ENCODE measurements at regions not wholly inside any gene's neighbourhood (a gene's known extent, or its start where the extent isn't known, plus 50 kb on each side); places are given as distances from the start of the nearest gene placed in this dataset.
"Not testable (repeated sequence)": the region's sequence is repeated elsewhere in the genome, so short reads cannot be mapped to it uniquely, and the experiment has no call there.

DNA sequence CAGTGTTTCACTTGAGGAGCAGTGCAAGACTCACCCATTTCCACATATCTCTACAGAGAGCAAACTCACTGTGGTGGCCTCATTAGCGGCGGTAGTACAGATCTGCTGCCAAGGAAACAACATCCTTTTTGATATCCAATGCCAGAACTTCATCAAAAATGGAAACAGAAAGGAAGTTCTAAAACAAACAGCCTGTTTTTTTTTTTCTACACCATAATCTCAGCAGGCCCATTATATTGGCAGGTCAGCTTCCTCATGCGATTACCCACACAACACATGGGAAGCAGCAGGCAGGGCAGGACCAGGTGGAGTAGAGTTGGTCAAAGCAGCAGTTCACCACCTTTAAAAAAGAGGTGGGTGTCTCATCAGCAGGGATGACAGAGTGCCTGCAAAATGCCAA, 678.9 kb upstream of the CELF4 start:
- DNase-seq = no peak

DNA sequence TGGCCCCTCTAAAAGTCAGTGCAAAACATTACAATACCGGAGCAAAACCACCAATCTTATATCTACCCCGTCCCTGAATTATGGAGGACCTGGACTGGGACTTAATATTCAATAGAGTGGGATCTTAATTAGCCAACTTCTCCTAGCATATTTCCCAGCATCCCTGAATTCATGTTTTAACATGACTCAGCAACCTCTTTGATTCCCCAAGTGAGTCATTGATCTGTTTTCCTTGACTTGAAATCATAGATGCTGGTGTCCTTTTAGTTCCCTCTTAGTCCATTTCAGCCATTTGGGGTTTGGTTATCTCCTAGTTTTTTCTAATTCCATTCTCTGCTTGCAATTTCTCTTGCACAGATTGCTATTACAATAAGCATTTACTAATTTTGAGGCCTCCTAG, 677.7 kb upstream of the CELF4 start:
- DNase-seq = peak; percentile 2

DNA sequence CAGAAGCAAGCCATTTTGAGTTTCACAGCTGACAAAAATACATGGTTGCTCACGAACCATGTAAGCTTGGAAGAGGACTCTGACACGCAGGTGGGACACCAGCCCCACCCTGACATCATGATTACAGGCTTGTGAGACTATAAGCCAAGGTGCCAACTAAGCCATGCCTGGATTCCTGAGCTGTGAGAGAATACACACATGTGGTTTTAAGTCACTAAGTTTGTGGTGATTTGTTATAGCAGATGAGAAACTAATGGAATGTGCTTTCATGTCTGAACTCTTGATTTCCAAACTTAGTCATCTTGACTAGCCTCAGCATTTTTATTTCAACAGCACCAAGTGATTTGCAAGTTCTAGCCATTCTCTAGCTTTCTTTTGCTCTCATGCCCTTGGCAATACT, 676.1 kb upstream of the CELF4 start:
- peak; percentile 42 for DNase-seq

DNA sequence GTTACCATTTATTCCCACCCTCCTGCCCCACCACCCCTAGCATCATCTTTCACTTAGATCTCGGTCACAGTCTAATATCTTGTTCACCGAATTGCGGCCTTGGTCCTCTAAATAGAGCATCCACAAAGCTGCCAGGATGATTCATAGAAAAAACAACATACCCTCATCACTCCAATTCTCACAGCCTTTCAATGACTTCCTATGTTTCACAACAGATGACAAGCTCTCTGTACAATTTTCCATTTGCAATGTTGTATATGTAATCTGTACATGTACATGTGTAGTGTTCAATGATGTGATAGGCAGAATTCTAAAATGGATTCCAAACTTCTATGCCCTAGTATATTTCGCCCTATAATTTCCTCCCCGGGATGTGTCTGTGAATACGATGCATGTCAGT, 675.6 kb upstream of the CELF4 start:
- peak; percentile 5 for DNase-seq

DNA sequence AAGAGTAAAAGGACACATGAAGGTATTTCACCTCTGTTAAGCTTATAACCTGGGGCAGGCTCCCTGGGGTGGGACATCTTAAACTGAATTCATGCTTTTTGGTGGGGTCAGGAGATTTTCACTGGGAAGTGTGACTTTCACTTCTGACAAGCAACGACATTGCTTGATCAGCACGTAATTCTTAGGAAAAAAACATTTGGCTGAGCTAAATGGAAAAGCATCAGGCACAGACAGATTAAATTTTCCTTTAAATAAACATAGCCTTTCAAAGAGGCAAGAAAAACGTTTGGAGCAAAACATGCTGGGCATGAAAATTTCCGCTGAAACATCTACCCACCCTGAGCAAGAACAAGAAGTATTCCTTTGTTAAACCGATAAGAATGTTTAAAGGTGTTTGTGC, 674.0 kb upstream of the CELF4 start:
- no peak for DNase-seq

DNA sequence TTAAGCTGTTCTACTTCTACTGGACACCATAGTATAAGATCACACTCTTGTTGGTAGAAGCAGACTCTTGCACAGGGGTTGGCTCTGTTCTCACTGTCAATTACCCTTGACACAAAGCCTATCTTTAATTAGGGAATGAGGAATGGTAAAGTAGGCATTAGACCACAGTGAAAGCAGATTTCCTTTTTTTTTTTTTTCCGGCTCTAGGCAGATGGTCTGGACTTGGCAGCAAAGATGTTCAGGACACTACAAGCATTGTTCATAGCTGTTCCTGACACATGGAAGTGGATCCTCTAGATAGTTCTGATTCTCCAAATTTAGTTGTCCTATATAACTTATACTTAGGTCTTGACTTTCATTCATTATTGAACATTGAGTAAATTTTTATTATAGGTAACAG, 672.2 kb upstream of the CELF4 start:
- DNase-seq = no peak

DNA sequence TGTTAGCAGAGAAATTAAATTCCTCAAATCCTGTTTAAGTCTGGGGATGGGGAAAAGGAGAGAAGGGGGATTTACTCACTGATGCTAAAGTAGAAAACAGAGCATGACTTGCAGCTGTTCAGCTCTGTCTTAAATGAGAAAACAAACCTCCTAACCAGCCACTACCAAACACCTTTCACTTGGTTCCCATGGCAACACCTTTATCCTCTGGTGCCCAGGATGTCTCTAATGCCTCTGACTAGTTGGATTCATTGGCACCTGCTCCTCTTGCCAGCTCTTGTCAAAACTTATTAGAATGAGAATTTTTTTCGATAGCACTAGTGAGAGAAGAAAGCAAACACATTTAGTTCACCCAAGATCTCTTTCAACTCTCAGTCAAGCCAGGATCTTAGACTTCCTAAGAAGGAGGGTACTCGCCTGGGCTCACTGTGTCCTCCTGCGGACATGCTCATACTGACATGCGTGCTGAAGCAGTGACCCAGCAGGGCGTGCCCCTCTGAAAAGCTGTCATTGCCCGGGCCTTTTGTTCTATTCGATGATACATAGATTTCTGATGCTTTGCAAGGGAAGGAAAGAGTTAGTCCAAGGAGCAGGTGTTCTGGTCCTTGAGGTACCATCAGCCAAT, 656.0 kb upstream of the CELF4 start:
- no peak for DNase-seq

DNA sequence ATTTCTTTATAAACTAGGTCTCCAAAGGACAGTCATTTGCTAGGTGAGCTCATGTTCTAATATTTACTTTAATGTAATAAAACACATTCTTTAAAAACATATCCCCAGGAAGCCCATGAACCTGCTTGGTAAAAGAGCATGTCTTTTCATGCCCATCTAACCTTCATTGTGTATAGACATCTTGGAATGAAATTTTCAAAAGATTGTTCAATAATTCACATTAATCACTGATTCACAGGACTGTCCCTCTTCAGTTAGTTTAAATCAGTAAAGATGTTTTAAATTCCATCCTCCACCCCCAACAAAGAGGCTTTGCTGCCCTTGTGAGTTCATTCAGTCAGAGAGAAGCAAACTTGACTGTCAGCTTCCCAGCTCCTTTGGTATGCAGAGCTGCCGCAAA, 633.4 kb upstream of the CELF4 start:
- DNase-seq = no peak

DNA sequence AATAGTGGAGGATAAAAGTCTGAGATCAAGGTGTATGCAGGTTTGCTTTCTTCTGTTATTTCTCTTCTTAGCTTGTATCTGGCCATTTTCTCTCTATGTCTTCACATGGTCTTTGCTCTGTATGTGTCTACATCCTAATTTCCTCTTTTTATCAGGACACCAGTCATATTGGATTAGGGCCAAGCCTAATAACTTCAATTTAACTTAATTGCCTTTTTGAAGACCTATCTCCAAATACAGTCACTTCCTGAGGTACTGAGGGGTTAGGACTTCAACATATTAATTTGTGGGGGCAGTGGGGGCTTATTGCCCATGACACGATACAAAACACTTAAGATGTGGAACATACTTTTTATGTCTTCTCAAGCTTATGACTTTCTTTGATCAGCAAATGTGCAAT, 632.9 kb upstream of the CELF4 start:
- no peak for DNase-seq

DNA sequence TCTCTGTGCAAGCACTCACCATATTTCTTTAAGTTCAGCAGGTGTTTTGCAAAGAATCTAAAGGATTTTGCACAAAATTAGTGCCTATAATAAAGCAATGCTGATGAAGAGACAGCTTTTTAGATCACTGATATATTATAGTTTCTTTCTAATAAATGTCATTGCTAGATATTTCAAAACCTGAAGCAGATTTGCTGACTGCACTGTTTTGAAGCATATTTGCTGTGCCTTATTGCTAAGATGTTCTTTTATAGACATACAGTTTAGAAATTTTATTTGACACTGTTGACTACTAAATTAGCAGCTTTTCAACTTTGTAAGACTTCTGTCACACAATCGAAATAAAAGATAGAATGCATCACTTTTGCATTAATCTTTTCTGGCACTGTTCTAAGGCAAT, 620.9 kb upstream of the CELF4 start:
- DNase-seq = no peak

DNA sequence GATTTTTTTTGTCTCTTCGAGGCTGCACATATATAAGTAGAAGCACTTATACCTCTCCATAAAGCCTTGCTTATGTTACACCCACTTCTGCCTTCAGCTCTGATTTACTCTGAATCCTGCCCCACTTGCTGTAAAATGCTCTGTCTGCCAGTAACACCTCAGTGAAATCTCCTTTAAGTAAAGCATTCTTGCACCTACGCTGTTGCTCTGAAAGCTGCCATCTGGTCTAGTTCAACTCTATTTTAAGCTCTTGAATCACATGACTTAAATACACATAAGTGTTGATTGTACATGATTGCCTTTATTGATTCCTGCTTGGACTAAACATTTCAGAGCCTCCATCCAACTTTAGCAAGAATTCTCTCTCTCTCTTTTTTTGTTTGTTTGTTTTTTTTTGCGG, 609.0 kb upstream of the CELF4 start:
- no peak for DNase-seq

DNA sequence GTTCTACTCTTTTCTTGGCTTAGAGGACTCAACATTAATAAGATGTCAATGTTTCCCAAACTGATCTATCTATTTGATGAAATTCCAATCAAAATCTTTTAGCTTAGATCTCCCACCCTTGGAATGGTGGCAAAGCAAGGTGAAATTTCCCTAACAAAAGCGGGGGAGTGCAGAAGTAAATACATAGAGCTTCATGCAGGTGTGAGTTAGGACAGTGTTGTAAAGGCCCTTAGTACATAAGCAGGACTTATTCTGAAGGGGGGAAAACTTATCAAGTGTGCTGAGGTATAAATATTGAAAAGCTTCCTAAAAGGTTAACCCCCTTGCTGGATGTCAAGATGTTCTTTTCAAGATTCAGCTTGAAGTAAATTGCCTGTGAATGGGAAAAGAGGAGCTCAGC, 608.6 kb upstream of the CELF4 start:
- DNase-seq = no peak

DNA sequence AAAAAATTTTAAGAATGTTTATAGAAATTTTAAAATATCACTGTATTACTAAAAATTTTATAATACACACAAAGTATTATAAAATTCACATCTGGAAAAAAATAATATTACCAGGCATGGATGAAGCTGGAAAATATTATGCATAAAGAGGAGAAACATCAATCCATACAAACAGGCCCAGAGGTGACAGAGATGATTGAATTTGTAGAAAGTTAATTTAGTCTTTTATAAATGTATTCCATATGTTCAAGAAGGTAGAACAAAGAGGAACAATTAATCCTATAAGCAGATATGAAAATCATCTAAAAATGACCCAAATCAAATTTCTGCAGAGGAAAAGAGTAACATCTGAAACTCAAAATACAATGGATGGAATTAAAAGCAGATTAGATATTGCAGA, 605.2 kb upstream of the CELF4 start:
- DNase-seq = no peak

DNA sequence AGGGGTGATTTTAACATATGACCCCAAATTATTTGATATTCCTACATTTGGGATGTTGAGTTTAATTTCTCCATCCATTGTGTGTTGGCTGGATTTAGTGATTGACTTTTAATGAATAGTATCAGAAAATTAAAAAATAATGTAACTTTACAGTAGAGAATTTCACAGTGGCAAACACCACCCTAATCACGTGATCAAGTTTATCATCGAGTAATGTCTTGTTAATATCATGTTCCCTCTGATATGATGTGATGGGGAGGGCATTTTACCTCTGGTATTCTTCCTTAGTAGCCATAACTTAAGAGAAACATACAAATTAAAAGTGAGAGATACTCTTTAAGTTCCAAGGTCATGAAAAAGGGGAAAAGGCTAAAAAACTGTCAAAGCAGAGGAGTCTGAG, 602.0 kb upstream of the CELF4 start:
- no peak for DNase-seq

DNA sequence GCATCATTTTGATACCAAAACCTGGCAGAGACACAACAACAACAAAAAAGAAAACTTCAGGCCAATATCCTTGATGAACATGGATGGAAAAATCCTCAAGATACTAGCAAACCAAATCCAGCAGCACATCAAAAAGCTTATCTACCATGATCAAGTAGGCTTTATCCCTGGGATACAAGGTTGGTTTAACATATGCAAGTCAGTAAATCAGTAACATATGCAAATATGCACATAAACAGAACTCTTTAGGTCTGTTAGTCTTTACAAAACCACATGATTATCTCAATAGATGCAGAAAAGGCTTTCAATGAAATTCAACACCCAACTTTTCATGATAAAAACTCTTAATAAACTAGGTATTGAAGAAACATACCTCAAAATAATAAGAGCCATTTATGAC, 587.5 kb upstream of the CELF4 start:
- not testable (repeated sequence) for DNase-seq

DNA sequence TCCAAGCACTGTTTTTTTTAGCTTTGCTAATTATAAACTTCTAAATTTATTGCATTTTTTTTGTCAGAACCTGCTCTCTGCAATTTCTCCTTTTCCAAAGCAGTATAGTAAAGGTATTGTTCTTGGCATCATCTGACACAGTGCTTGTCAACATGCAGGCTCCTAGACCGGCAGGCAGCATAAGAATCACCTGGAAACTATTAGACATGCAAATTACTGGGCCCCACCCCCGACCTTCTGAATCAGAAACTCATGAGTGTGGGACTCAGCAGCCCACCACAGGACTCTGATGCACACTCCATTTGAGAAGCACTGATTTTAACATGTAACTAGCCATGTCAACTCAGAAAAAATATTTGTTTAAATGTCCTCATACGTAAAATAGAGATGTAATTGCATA, 551.1 kb upstream of the CELF4 start:
- DNase-seq = no peak

DNA sequence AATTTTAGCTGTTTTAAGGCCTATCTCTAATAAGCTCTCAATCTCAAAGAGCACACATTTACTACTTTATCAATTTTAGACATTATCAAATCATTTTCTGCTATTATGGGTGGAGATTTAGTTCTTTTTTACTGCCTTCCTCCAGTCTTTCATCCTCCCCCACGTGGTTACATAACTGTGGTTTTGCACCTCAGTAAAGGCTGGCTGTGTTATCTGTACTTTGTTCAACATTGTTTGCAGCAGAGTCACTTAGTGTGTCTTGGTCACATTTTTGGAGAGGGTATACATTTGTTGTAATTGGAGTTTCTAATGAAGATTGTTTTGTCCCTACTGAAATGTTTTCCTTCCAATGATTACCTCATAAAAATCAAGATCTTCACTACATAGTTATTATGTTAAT, 549.6 kb upstream of the CELF4 start:
- peak; percentile 3 for DNase-seq

DNA sequence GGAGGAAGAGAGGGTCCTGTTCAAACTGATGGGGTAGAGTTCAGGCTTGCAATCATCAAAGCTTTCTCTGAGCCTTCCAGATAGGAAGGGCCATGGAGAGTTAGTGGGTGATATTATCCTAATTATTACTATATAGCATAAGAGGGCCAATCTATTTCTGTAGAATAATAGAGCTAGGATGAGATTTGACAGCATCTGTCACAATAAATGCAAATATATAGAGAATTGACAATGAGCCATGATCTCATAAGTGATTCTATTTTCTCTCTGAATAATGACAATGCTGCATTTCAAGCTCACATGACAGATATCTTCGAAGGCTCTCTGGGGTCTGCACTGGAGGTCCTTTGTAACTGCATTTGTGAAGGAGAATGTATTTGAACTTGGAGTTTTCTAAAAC, 521.9 kb upstream of the CELF4 start:
- DNase-seq = no peak

DNA sequence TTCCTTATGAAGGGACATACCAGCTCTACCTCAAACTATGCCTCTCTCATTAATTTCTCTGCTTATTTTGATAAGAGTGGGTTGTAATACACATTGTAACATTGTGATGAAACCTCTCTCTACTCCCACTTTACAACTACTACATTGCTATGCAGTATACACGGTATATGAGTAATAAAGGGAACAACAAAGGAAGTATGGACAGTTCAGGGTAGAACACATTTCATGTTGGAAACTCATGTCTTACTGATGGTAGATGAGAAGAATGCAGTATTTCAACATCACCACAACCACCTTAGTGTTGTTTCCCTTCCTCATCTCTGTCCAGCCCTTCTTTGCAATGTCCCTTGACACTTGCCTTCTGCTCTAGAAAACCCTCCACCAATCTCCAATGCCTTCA, 515.9 kb upstream of the CELF4 start:
- DNase-seq = no peak

DNA sequence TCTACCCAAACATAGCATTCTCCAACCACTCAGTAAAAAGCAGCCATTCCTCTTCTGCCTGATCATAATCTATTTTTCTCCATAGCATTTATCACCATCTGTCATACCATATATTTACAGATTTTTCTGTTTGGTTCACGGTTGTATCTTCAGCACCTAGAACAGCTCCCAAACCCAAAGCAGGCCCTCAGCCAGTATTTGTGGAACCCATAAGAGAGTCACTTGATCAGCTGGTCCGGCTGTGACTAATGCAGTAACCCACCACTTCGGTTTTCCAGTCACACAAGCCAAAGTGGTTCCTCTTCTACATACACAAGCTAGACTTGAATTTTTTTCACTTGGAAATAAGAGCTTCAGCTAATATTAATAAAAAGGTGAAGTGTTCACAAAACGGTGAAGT, 511.6 kb upstream of the CELF4 start:
- DNase-seq = no peak

DNA sequence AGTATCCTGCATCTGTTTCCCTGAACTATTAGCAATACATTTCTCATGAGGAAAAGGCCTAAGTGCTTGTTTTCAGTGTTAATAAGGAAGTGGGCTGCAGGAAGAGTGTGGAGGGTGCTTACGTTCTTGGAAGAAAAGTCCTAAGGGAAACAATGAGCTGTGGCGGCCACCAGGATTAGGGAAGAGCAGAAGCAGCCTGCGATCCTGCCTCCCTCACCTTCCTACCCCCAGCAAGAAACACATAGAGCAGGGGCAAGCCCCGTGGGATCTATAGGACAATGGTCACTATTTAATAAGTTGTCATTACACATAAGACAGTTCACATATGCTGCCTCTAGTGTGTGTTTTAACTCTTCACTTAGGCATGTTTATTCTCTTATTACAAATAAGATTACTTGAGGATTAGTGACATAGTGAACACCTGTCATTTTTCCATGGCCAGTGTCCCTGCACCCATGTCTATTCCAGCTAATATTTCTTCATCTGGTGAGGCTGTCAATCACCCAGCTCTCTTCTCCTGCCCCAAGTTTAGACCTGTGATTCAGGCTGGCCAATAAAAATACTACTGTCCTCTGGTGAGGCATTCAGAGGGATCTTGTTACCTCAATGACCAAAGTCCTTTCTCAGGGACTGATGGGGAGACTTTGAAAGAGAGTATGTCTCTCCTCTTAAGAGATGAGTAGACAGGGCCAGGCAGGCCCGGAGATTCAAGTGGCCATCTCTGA, 510.9 kb upstream of the CELF4 start:
- no peak for DNase-seq

DNA sequence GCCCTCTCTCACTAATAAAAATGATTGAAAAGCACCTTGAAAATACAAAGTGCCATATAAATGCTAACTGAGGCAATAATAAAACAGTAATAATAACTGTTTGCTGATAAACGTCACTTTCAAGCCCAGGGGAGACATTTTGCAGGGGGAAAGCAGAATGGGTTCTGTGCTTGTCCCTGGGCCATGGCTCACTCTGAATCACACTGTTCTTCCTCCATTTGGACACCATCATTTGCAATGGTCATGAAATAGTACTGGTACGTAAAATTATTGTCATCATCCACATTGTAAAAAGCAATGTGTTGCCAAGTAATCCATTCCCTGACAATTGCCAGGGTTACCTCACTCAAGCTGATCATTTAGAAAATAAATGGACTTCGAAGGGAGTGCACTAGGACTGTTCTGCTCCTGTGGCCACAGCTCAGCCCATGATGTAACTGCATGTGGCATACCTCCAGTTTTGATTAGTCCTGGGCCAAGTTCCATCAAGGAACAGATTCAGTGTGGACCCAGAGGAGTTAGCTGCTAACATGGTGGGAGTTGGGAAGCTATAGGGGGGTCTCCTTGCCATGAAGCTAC, 508.8 kb upstream of the CELF4 start:
- DNase-seq = no peak

DNA sequence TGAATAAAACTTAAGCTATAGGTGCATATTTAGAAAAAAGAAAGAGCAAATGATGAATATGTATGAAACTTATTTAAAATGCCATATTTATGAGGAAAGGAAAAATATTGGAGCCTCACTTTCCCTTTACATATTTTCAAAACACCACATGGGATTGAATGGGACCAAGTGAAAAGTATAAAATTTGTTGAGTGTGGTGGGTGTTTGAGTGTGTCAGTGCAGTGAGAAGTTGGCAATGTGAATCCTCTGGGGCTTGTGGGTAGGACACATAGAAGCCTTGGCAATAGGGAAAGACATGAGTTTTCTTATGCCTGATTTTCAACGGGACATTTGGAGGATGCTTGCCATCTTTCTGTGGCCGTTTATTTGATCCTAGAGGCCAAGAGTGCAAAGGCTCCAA, 502.2 kb upstream of the CELF4 start:
- DNase-seq = no peak

DNA sequence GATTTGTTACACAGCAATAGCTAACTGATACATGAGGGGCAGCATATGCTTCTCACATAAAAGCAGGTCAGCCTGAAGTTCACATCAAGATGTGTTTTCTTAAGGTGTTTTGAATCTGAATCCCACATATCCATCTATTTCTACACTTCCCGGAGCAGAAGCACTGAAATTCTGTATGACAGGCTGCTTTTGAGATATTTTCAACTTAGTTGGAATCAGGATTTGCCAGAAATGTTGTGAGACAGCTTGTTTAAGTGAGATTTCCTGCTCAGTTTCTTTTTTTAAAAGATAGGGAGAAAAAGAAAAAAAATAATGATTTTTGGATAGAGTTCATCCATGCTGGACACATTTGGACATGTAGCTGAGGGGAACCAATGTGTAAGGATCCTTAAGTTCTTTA, 501.5 kb upstream of the CELF4 start:
- no peak for DNase-seq
